BJ (cell line): ENCODE measurements at regions not wholly inside any gene's neighbourhood (a gene's known extent, or its start where the extent isn't known, plus 50 kb on each side); places are given as distances from the start of the nearest gene placed in this dataset.

ENCODE experiments used
- CTCF ChIA-PET: fragments of 350-600 bp; formaldehyde crosslinking; extraction: SDS; loops from one replicate; lab custom pipeline; 2021; ENCODE audit warnings: antibody characterized with exemption, inconsistent platforms; lab: Yijun Ruan, JAX
- POLR2A ChIA-PET: fragments of 300-600 bp; sonication (Branson Sonifier 250); formaldehyde crosslinking; extraction: SDS; loops from one replicate; lab custom pipeline; 2021; ENCODE audit warnings: antibody characterized with exemption; lab: Charles Lee
- DNase-seq: peaks from one replicate; pipeline ENCODE4 v3.0.0-alpha.2; 2011; ENCODE audit warnings: low read depth
- H3K27me3 ChIP-seq: 2 replicates; pipeline ENCODE4 v1.6.0; 2011; ENCODE audit warnings: low read length; ENCODE audit not compliant: control insufficient read depth, insufficient read depth
- H3K36me3 ChIP-seq: 2 replicates; pipeline ENCODE4 v1.5.1; 2011; ENCODE audit warnings: low read length; ENCODE audit not compliant: control insufficient read depth, insufficient read depth
- H3K4me3 ChIP-seq: 2 replicates; pipeline ENCODE4 v1.5.1; 2011; ENCODE audit warnings: low read depth, mild to moderate bottlenecking, control low read depth, low read length
- CTCF ChIP-seq: IDR thresholded peaks from 2 replicates; pipeline ENCODE4 v1.5.1; 2011; ENCODE audit warnings: low read depth, mild to moderate bottlenecking, control low read depth, inconsistent platforms, low read length, moderate library complexity; ENCODE audit not compliant: insufficient read depth

- ChIA-PET CTCF (no interaction called here), POLR2A (no interaction called here)
- DNase-seq: no peak
- TF ChIP-seq CTCF: no peak
- no peaks in the 10 kb centered on the region for H3K36me3 ChIP-seq
- H3K4me3 ChIP-seq: no peak overlapping the region
- no peaks in the 10 kb centered on the region for H3K27me3 ChIP-seq
These were observed 121.6 kb downstream of the NTMT2 start for GRCh38 chr1:170267317-170267716.

- Histone ChIP-seq H3K27me3 (no peaks in the 10 kb centered on the region; the same call in 1 of the 2 replicates), H3K36me3 (no peaks in the 10 kb centered on the region), H3K4me3 (no peak overlapping the region)
- ChIA-PET POLR2A (no interaction called here), CTCF (interaction anchor here (1.0 kb wide), 1 partner anchor 18 kb away, joined by 3 read pairs; no protein-coding TSS in a partner anchor)
- TF ChIP-seq CTCF: no peak
- no peak for DNase-seq
These were observed 125.8 kb downstream of the NTMT2 start for GRCh38 chr1:170271430-170272161.

GRCh38 chr1:170273291-170274130, 127.8 kb downstream of the NTMT2 start:
- Histone ChIP-seq H3K36me3 (no peaks in the 10 kb centered on the region), H3K27me3 (no peaks in the 10 kb centered on the region; the same call in 1 of the 2 replicates), H3K4me3 (no peak overlapping the region)
- CTCF ChIA-PET: no interaction called here
- TF ChIP-seq CTCF: no peak
- POLR2A ChIA-PET: no interaction called here
- no peak for DNase-seq

- POLR2A ChIA-PET: no interaction called here
- CTCF ChIA-PET: no interaction called here
- no peaks in the 10 kb centered on the region; the same call in 1 of the 2 replicates for H3K27me3 ChIP-seq
- H3K4me3 ChIP-seq: no peak overlapping the region
- H3K36me3 ChIP-seq: no peaks in the 10 kb centered on the region
- no peak for DNase-seq
- no peak for TF ChIP-seq CTCF
These were observed 128.4 kb downstream of the NTMT2 start for GRCh38 chr1:170274131-170274501.

GRCh38 chr1:170277985-170278384, 132.2 kb downstream of the NTMT2 start:
- Histone ChIP-seq H3K36me3 (no peaks in the 10 kb centered on the region), H3K4me3 (no peak overlapping the region), H3K27me3 (no peaks in the 10 kb centered on the region; the same call in 1 of the 2 replicates)
- TF ChIP-seq CTCF: no peak
- no peak for DNase-seq
- POLR2A ChIA-PET: no interaction called here
- CTCF ChIA-PET: no interaction called here
